Body of pancreas (tissue), 4 donors: ENCODE measurements at regions not wholly inside any gene's neighbourhood (a gene's known extent, or its start where the extent isn't known, plus 50 kb on each side); places are given as distances from the start of the nearest gene placed in this dataset.

Experiments used
- ATAC-seq: fragments of 150-250 bp; one replicate; pipeline ENCODE4 v1.9.1; 2016
- DNase-seq, 4 donors: peaks; one replicate each; pipeline ENCODE4 v3.0.0-alpha.2; 2019
- H3K27ac ChIP-seq, 4 donors: fragments of 200-600 bp; sonication (generic); 1 replicate in 3 of 4; 2 replicates in 1 of 4; pipeline versions ENCODE4 v1.5.1 to v1.6.1; 2016 to 2019; ENCODE audit warnings: mild to moderate bottlenecking in 1 of 4, mixed read lengths in 1 of 4, moderate library complexity in 1 of 4
- H3K27me3 ChIP-seq, 2 donors: fragments of 200-600 bp; sonication (generic); one replicate each; pipeline ENCODE4 v1.6.0; 2016; ENCODE audit warnings: mild to moderate bottlenecking in 1 of 2
- H3K36me3 ChIP-seq, 2 donors: fragments of 200-600 bp; sonication (generic); replicated peaks in 1 of 2; 2 replicates each; pipeline ENCODE4 v1.5.1; 2016; ENCODE audit warnings: low read depth in 2 of 2; ENCODE audit not compliant: insufficient read depth in 1 of 2
- H3K4me1 ChIP-seq: fragments of 200-600 bp; sonication (generic); one replicate; pipeline ENCODE4 v1.6.0; 2016
- H3K4me3 ChIP-seq, 2 donors: fragments of 200-600 bp; sonication (generic); 1 replicate in 1 of 2; 2 replicates in 1 of 2; pipeline ENCODE4 v1.5.1; 2016 to 2019
- H3K9me3 ChIP-seq, 3 donors: fragments of 200-600 bp; sonication (generic); 1 replicate in 2 of 3; 2 replicates in 1 of 3; pipeline ENCODE4 v1.5.1; 2016
- CTCF ChIP-seq, 7 experiments: fragments of 450-650 bp in 4 of 7; fragments of 200-600 bp in 3 of 7; sonication (generic) in 3 of 7; IDR thresholded peaks; one replicate each; pipeline ENCODE4 v1.5.1; 2016 to 2019; ENCODE audit warnings: antibody characterized with exemption in 7 of 7
- POLR2A ChIP-seq, 3 donors: fragments of 450-650 bp; IDR thresholded peaks; one replicate each; pipeline ENCODE4 v1.6.1; 2016; ENCODE audit warnings: antibody characterized with exemption in 3 of 3, mild to moderate bottlenecking in 2 of 3
- WGBS, 2 donors: methylation state at CpG; one replicate each; pipeline ENCODE4 v1.1.5; 2017; 5-methylcytosine and 5-hydroxymethylcytosine counted together
- intact Hi-C: fragments of 100-400 bp; cut with DNase I; formaldehyde crosslinking; loops from one replicate; pipeline ENCODE4 v1.15.1; 2023

DNA sequence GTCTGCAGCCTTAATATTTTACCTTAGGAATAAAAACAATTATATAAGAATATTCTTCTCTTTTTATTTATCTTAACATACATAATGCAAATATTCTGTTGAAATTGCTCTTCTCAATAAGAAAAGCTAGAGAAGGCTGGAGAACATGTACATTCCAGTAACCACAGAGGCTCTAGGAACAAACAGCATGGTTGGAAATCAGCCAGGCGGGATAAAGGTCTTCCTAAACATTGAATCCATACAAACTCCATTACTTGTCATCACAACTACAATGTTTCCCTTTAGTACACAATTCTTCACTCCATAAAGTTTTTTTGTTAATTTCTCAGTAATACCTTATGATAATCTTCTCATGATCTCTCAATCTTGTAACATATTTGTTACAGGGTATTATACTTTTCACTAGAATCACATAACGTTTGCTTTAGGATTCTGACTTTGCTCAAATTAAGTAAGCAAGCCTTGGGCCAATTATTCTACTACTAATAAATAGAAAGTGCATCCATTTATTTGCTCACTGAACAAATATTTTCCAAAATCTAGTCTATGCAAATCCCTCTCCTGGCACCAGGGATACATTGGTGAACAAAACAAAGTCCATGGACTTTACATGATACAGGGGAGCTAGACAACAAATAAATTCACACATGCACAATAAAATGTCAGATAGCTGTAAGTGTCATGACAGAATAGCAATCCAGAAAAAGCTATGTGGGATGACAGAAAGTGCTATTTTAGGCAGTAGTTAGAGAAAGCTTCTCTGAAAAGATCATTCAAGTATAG lies 237.5 kb upstream of the TMTC1 start:
- Histone ChIP-seq H3K27ac (no peak overlapping the region), H3K4me1 (no peaks in the 10 kb centered on the region), H3K4me3 (no peak overlapping the region), H3K36me3 (no peaks in the 10 kb centered on the region), H3K27me3 (no peaks in the 10 kb centered on the region), H3K9me3 (no peaks in the 10 kb centered on the region)
- 47 to 52% methylated on average over 2 of the region's 2 CpGs for WGBS, 2 donors
- TF ChIP-seq POLR2A (IDR thresholded peaks at IDR 0.05) (no peak), CTCF (IDR thresholded peaks at IDR 0.05) (no peak)
- no peak for ATAC-seq
- DNase-seq: no peak
- intact Hi-C loops: no loop called here

GRCh38 chr12:30019366-30020140 lies 235.8 kb upstream of the TMTC1 start:
- Histone ChIP-seq H3K4me1 (peaks cover 6% of the 10 kb centered on the region), H3K27ac (no peak overlapping the region), H3K9me3 (no peaks in the 10 kb centered on the region), H3K4me3 (no peak overlapping the region), H3K27me3 (no peaks in the 10 kb centered on the region), H3K36me3 (no peaks in the 10 kb centered on the region)
- DNase-seq (no peak), ATAC-seq (no peak)
- TF ChIP-seq CTCF (IDR thresholded peaks at IDR 0.05): no peak
- no peak for TF ChIP-seq POLR2A (IDR thresholded peaks at IDR 0.05)
- intact Hi-C loops: no loop called here
- WGBS, 2 donors: 65 to 67% methylated on average over 4 of the region's 4 CpGs

DNA sequence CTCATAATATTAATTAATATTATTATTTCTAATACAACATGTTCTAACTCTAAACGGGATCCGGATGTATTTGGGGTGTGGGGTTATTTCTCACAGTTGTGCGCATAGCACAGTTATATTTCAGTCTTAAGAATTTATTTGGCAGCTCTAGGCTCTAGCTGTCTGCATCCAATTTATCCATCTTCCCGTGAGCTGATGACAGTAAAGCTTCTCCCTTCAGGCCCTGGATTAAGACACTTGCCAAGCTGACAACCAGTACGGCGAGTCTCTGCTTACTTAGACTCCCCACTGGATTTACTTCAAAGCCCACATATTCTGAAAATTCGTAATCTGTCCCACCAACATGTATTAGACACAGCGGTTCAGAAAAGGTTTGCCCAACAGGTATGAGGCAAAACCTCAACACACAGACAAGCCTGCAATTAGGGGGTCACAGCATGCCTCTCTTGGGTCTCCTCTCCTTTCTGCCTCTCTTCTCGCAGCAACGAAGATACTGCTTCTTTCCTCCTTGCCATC lies 232.9 kb upstream of the TMTC1 start:
- ATAC-seq (no peak), DNase-seq (no peak)
- no peak overlapping the region for H3K4me3 ChIP-seq
- H3K27ac ChIP-seq: no peak overlapping the region
- no peak for TF ChIP-seq POLR2A (IDR thresholded peaks at IDR 0.05)
- no peak for TF ChIP-seq CTCF (IDR thresholded peaks at IDR 0.05)
- 84 to 87% methylated on average over 10 of the region's 10 CpGs for WGBS, 2 donors
- H3K36me3 ChIP-seq: no peaks in the 10 kb centered on the region
- H3K4me1 ChIP-seq: peaks cover 6% of the 10 kb centered on the region
- H3K27me3 ChIP-seq: no peaks in the 10 kb centered on the region
- intact Hi-C loops: no loop called here
- H3K9me3 ChIP-seq: no peaks in the 10 kb centered on the region

GRCh38 chr12:30015631-30016337 lies 232.0 kb upstream of the TMTC1 start:
- Histone ChIP-seq H3K27ac (no peak overlapping the region), H3K27me3 (no peaks in the 10 kb centered on the region), H3K4me1 (peaks cover 6% of the 10 kb centered on the region), H3K9me3 (no peaks in the 10 kb centered on the region), H3K36me3 (no peaks in the 10 kb centered on the region), H3K4me3 (no peak overlapping the region)
- intact Hi-C loops: no loop called here
- no peak for ATAC-seq
- WGBS, 2 donors: 55 to 60% methylated on average over 5 of the region's 5 CpGs
- no peak for DNase-seq
- no peak for TF ChIP-seq POLR2A (IDR thresholded peaks at IDR 0.05)
- no peak for TF ChIP-seq CTCF (IDR thresholded peaks at IDR 0.05)
